ENCODE measurements at regions not wholly inside any gene's neighbourhood (a gene's known extent, or its start where the extent isn't known, plus 50 kb on each side); places are given as distances from the start of the nearest gene placed in this dataset.

- Histone ChIP-seq H3K36me3 (replicated peaks; ENCODE audit: insufficient read depth, low read depth) (no peaks in the 10 kb centered on the region), H3K79me2 (no peaks in the 10 kb centered on the region), H2AFZ (no peak overlapping the region), H3K4me2 (no peak overlapping the region), H3K4me1 (ENCODE audit: insufficient read depth) (no peaks in the 10 kb centered on the region), H3K27ac (no peak overlapping the region), H3K27me3 (no peaks in the 10 kb centered on the region), H3K9me2 (replicated peaks; ENCODE audit: insufficient read depth) (no peaks in the 10 kb centered on the region), H3K9me3 (ENCODE audit: low read depth) (no peaks in the 10 kb centered on the region), H4K20me1 (ENCODE audit: insufficient read depth, poor library complexity, severe bottlenecking) (no peaks in the 10 kb centered on the region), H3K4me3 (no peak overlapping the region)
- DNase-seq (ENCODE audit: low spot score), result no peak
- TF ChIP-seq CTCF (IDR thresholded peaks at IDR 0.05; ENCODE audit: poor library complexity) (no peak), EZH2phosphoT487 (IDR thresholded peaks at IDR 0.05; ENCODE audit: low read depth, severe bottlenecking, unreplicated experiment) (no peak), EZH2 (IDR thresholded peaks at IDR 0.05; ENCODE audit: borderline replicate concordance) (no peak)
- 85% methylated on average over 2 of the region's 2 CpGs for whole genome bisulfite sequencing (ENCODE audit: low lambda C conversion rate, missing lambda C conversion rate)
Observed at GRCh38 chr9:107960916-107961315, 471.3 kb upstream of the KLF4 start.

GRCh38 chr9:107954312-107954711 is 464.7 kb upstream of the KLF4 start:
- DNase-seq (ENCODE audit: low spot score), result no peak
- peaks cover 5% of the 10 kb centered on the region for H3K4me1 ChIP-seq (ENCODE audit: insufficient read depth)
- H3K27me3 ChIP-seq, result no peaks in the 10 kb centered on the region
- H3K4me2 ChIP-seq, result peak overlapping the region; percentile 15
- no peaks in the 10 kb centered on the region for H3K79me2 ChIP-seq
- H4K20me1 ChIP-seq (ENCODE audit: insufficient read depth, poor library complexity, severe bottlenecking), result no peaks in the 10 kb centered on the region
- H3K27ac ChIP-seq, result peak overlapping the region; percentile 32
- no peaks in the 10 kb centered on the region for H3K9me2 ChIP-seq (replicated peaks; ENCODE audit: insufficient read depth)
- no peak overlapping the region for H3K4me3 ChIP-seq
- WGBS (ENCODE audit: low lambda C conversion rate, missing lambda C conversion rate), result 89% methylated on average over 6 of the region's 6 CpGs
- H2AFZ ChIP-seq, result no peak overlapping the region
- no peaks in the 10 kb centered on the region for H3K9me3 ChIP-seq (ENCODE audit: low read depth)
- no peaks in the 10 kb centered on the region for H3K36me3 ChIP-seq (replicated peaks; ENCODE audit: insufficient read depth, low read depth)
- no peak for TF ChIP-seq CTCF (IDR thresholded peaks at IDR 0.05; ENCODE audit: poor library complexity)
- no peak for TF ChIP-seq EZH2phosphoT487 (IDR thresholded peaks at IDR 0.05; ENCODE audit: low read depth, severe bottlenecking, unreplicated experiment)
- no peak for TF ChIP-seq EZH2 (IDR thresholded peaks at IDR 0.05; ENCODE audit: borderline replicate concordance)

- Histone ChIP-seq H3K9me2 (replicated peaks; ENCODE audit: insufficient read depth) (no peaks in the 10 kb centered on the region), H3K36me3 (replicated peaks; ENCODE audit: insufficient read depth, low read depth) (no peaks in the 10 kb centered on the region), H3K4me2 (peak overlapping the region; percentile 15), H3K4me1 (ENCODE audit: insufficient read depth) (peaks cover 5% of the 10 kb centered on the region), H3K4me3 (no peak overlapping the region), H2AFZ (no peak overlapping the region), H3K9me3 (ENCODE audit: low read depth) (no peaks in the 10 kb centered on the region), H4K20me1 (ENCODE audit: insufficient read depth, poor library complexity, severe bottlenecking) (no peaks in the 10 kb centered on the region), H3K27me3 (no peaks in the 10 kb centered on the region), H3K79me2 (no peaks in the 10 kb centered on the region), H3K27ac (peak overlapping the region; percentile 68)
- no peak for TF ChIP-seq CTCF (IDR thresholded peaks at IDR 0.05; ENCODE audit: poor library complexity)
- TF ChIP-seq EZH2phosphoT487 (IDR thresholded peaks at IDR 0.05; ENCODE audit: low read depth, severe bottlenecking, unreplicated experiment), result no peak
- no peak for TF ChIP-seq EZH2 (IDR thresholded peaks at IDR 0.05; ENCODE audit: borderline replicate concordance)
- DNase-seq (ENCODE audit: low spot score), result peak; percentile 49
- WGBS (ENCODE audit: low lambda C conversion rate, missing lambda C conversion rate), result 55% methylated on average over 4 of the region's 4 CpGs
Observed at GRCh38 chr9:107953556-107954125, 464.1 kb upstream of the KLF4 start.
